Activated naive CD4-positive, alpha-beta T cell treated with anti-CD3 and anti-CD28 coated beads for 36 hours (primary cell): ENCODE measurements at regions not wholly inside any gene's neighbourhood (a gene's known extent, or its start where the extent isn't known, plus 50 kb on each side); places are given as distances from the start of the nearest gene placed in this dataset.
A peak's percentile ranks its signal among the peaks of the same experiment; 100 is the strongest.

Experiments
- CTCF ChIA-PET: fragments of 350-600 bp; sonication (Branson Sonifier 250); formaldehyde crosslinking; loops from one replicate; lab custom pipeline; 2021; ENCODE audit warnings: antibody characterized with exemption; lab: Charles Lee
- DNase-seq: peaks from one replicate; pipeline ENCODE4 v3.0.0-alpha.2; 2020
- H3K27ac Mint-ChIP-seq: one replicate; pipeline ENCODE4 v1.8.0; 2021; ENCODE audit warnings: mild to moderate bottlenecking, mixed read lengths
- H3K27me3 Mint-ChIP-seq: one replicate; pipeline ENCODE4 v1.8.0; 2021; ENCODE audit warnings: low read depth, mixed read lengths
- H3K36me3 Mint-ChIP-seq: one replicate; pipeline ENCODE4 v1.8.0; 2021; ENCODE audit warnings: low read depth, mixed read lengths
- H3K4me1 Mint-ChIP-seq: one replicate; pipeline ENCODE4 v1.8.0; 2021; ENCODE audit warnings: low read depth, mixed read lengths
- H3K4me3 Mint-ChIP-seq: one replicate; pipeline ENCODE4 v1.8.0; 2021; ENCODE audit warnings: mild to moderate bottlenecking, moderate library complexity, mixed read lengths
- H3K9me3 Mint-ChIP-seq: one replicate; pipeline ENCODE4 v1.8.0; 2021; ENCODE audit warnings: mixed read lengths
- intact Hi-C: fragments of 100-400 bp; cut with micrococcal nuclease; formaldehyde crosslinking; loops from one replicate; pipeline ENCODE4 v1.15.1; 2023

DNA sequence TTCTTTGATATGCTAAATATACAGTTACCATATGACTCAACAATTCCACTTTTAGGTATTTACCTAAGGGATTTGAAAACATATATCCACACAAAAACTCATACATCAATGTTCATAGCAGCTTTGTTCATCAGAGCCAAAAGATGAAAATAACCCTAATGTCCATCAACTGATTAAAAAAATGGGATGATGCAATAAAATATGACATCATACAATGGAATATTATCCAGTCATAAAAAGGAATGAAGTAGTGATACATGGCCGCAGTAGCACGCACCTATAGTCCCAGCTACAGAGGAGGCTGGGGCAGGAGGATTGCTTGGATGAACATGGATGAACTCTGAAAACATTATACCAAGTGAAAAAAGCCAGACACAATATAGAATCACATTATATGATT is 101.4 kb upstream of the SIRPA start:
- no peaks in the 10 kb centered on the region for H3K9me3 Mint-ChIP-seq
- H3K4me1 Mint-ChIP-seq: no peaks in the 10 kb centered on the region
- H3K27me3 Mint-ChIP-seq: peaks cover 26% of the 10 kb centered on the region
- no peak overlapping the region for H3K27ac Mint-ChIP-seq
- no peak overlapping the region for H3K4me3 Mint-ChIP-seq
- H3K36me3 Mint-ChIP-seq: no peaks in the 10 kb centered on the region
- intact Hi-C loops: no loop called here
- CTCF ChIA-PET: interaction anchor here (0.6 to 1.5 kb wide), 2 partner anchors 8 to 30 kb away, joined by 4 to 9 read pairs; no protein-coding TSS in a partner anchor
- DNase-seq: no peak

GRCh38 chr20:1792274-1792673 is 102.9 kb upstream of the SIRPA start:
- Mint-ChIP-seq H3K36me3 (no peaks in the 10 kb centered on the region), H3K4me3 (no peak overlapping the region), H3K27ac (no peak overlapping the region), H3K9me3 (no peaks in the 10 kb centered on the region), H3K4me1 (no peaks in the 10 kb centered on the region), H3K27me3 (peaks cover 30% of the 10 kb centered on the region)
- no peak for DNase-seq
- intact Hi-C loops: no loop called here
- CTCF ChIA-PET: interaction anchor here (0.7 to 1.5 kb wide), 2 partner anchors 10 to 28 kb away, joined by 3 to 9 read pairs; no protein-coding TSS in a partner anchor

DNA sequence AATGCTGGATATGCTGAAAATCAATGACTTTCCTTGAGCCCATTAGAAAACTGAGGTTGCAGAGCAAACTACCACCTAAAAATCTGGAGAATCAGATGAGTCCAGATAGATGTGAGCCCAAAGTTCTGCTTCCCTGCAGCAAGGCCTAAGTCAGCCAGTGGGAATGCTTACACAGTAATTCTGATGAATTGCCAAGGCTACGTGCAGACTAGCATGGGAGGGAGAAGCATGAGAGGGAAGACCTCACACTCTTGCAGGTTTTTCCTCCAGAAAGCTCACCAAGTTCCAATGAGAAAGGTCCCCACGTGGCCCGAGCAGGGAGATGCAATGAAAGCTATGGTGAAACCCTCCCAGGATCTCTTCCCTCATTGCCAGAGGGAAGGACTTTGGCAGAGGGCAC is 104.8 kb upstream of the SIRPA start:
- Mint-ChIP-seq H3K27ac (no peak overlapping the region), H3K9me3 (no peaks in the 10 kb centered on the region), H3K4me3 (no peak overlapping the region), H3K27me3 (peaks cover 37% of the 10 kb centered on the region), H3K4me1 (no peaks in the 10 kb centered on the region), H3K36me3 (no peaks in the 10 kb centered on the region)
- CTCF ChIA-PET: interaction anchor here (0.7 to 1.7 kb wide), 3 partner anchors 9 to 14 kb away, joined by 4 to 5 read pairs (median 4); no protein-coding TSS in a partner anchor
- DNase-seq: no peak
- intact Hi-C loops: no loop called here

GRCh38 chr20:1788044-1788443 is 107.2 kb upstream of the SIRPA start:
- intact Hi-C loops: no loop called here
- H3K4me1 Mint-ChIP-seq: no peaks in the 10 kb centered on the region
- CTCF ChIA-PET: no interaction called here
- H3K27ac Mint-ChIP-seq: no peak overlapping the region
- no peak overlapping the region for H3K4me3 Mint-ChIP-seq
- H3K27me3 Mint-ChIP-seq: peaks cover 30% of the 10 kb centered on the region
- no peaks in the 10 kb centered on the region for H3K36me3 Mint-ChIP-seq
- no peak for DNase-seq
- no peaks in the 10 kb centered on the region for H3K9me3 Mint-ChIP-seq

DNA sequence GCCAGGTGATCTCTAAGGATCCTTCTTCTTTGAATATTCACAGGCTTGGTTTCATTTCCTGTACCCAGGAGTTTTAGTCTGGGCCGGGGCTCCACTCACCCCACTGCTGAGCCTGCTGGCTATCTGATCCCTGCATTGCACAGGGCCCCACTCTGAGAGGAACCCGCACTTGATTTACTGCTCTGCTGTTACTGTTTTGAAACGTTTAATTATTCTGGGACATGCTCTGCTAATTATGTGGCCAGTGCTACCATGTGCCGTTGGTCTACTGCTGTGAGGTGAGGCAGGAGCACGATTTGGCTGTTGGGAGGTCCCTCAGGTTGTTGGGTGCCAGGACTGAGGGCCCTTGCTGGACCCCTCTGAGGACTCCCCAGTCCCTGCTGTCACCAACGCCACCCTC is 108.7 kb upstream of the SIRPA start:
- H3K27ac Mint-ChIP-seq: no peak overlapping the region
- CTCF ChIA-PET: interaction anchor here (1.0 kb wide), 1 partner anchor 9 kb away, joined by 4 read pairs; no protein-coding TSS in a partner anchor
- H3K36me3 Mint-ChIP-seq: no peaks in the 10 kb centered on the region
- intact Hi-C loops: no loop called here
- H3K4me3 Mint-ChIP-seq: no peak overlapping the region
- DNase-seq: no peak
- H3K4me1 Mint-ChIP-seq: no peaks in the 10 kb centered on the region
- no peaks in the 10 kb centered on the region for H3K9me3 Mint-ChIP-seq
- H3K27me3 Mint-ChIP-seq: peaks cover 31% of the 10 kb centered on the region

DNA sequence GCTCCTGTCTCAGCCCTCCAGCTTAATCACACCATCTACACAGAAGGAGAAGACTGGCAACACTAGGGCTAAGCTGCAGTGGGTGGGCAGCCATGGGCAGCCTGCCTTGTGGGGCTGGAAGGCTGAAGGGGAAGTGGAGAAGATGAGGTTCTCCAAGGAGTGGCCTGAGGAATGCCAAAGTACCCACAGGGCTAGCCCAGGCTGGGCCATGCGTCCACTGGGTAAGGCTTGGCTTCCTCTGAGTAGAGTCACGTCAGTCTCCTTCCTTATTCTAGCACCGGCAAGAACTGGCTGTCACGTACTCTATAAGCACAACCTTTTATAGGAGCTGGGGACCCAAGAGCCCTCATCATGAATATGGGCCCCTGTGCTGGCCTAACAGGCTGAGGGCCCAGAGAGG is 110.6 kb upstream of the SIRPA start:
- CTCF ChIA-PET: no interaction called here
- peaks cover 29% of the 10 kb centered on the region for H3K27me3 Mint-ChIP-seq
- intact Hi-C loops: no loop called here

DNA sequence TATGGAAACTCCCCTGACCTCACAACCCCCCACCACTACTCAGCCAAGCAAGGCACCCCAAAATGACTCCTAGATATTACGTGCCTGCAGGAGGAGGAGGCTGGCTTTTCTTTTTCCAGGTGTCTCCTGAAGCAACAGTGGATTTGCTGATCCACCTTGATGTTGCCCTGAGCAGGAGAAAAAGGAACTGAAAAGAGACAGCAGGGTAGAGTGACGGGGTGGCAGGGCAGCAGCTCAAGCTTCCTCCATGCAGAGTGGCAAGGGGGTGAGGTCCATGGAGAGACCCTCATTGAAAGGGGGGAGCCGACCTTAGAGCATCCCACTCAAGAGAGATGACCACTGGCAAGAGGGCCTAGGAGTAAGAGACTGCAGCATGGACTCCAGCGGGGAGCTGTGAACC is 112.0 kb upstream of the SIRPA start:
- no peak for DNase-seq
- CTCF ChIA-PET: no interaction called here
- Mint-ChIP-seq H3K4me3 (no peak overlapping the region), H3K36me3 (no peaks in the 10 kb centered on the region), H3K27ac (no peak overlapping the region), H3K4me1 (no peaks in the 10 kb centered on the region), H3K27me3 (peaks cover 24% of the 10 kb centered on the region), H3K9me3 (no peaks in the 10 kb centered on the region)
- intact Hi-C loops: no loop called here

More for the DNA sequence above, 110.6 kb upstream of the SIRPA start:
- H3K4me1 Mint-ChIP-seq: no peaks in the 10 kb centered on the region
- no peak overlapping the region for H3K27ac Mint-ChIP-seq
- no peak for DNase-seq
- no peak overlapping the region for H3K4me3 Mint-ChIP-seq
- H3K9me3 Mint-ChIP-seq: no peaks in the 10 kb centered on the region
- H3K36me3 Mint-ChIP-seq: no peaks in the 10 kb centered on the region

DNA sequence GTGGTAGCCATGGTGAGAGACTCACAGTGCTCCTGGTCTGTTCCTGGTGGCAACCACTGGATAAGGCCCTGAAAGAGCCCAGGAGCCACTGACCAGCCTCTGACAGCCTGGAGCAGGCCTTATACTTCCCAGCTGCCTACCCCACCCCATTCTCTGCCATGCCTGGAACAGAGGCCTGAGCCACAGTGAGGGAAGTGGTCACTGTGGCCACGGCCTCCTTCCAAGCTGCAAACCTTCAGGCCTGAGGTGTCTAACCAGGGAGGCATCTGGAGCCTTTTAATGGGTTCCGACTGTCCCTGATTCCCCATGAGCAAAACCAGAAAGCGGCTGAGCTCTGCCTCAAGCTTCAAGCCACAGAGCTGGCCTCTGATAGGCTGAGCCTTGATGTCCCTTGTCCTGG is 113.0 kb upstream of the SIRPA start:
- no peak for DNase-seq
- CTCF ChIA-PET: interaction anchor here (0.9 to 2.9 kb wide), 2 partner anchors 8 to 18 kb away, joined by 4 to 12 read pairs; no protein-coding TSS in a partner anchor
- Mint-ChIP-seq H3K4me1 (peaks cover 3% of the 10 kb centered on the region), H3K9me3 (no peaks in the 10 kb centered on the region), H3K4me3 (no peak overlapping the region), H3K36me3 (no peaks in the 10 kb centered on the region), H3K27me3 (peaks cover 18% of the 10 kb centered on the region), H3K27ac (no peak overlapping the region)
- intact Hi-C loops: no loop called here

- Mint-ChIP-seq H3K4me1 (peaks cover 15% of the 10 kb centered on the region), H3K27ac (no peak overlapping the region), H3K9me3 (no peaks in the 10 kb centered on the region), H3K36me3 (no peaks in the 10 kb centered on the region), H3K27me3 (peaks cover 4% of the 10 kb centered on the region), H3K4me3 (no peak overlapping the region)
- no peak for DNase-seq
- CTCF ChIA-PET: interaction anchor here (0.7 to 2.2 kb wide), 7 partner anchors 13 to 276 kb away, joined by 3 to 7 read pairs (median 3); no protein-coding TSS in a partner anchor
- intact Hi-C loops: loop anchor here (10.0 kb wide), 1 partner anchor 465 kb away; no protein-coding TSS in a partner anchor
These were observed 115.6 kb upstream of the SIRPA start for GRCh38 chr20:1779567-1779966.

DNA sequence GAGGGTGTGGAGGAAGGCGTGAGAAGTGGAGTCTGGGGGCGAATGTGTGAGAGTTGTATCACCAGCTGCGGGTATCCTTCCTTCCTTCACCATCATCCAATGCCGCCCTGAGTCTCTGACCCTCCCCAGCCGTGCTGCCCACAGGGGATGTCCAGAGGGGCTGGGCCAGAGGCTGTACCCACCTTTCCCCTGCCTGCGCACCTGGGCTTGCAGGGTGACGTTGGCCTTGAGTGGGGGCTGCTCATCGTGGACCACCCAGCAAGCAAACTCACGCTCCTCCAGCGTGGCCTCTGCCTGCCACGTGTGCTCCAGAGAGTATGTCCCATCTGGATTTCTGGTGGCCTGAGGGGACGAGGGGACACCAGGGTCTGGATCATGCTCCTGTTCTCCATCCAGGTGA is 116.9 kb upstream of the SIRPA start:
- Mint-ChIP-seq H3K9me3 (no peaks in the 10 kb centered on the region), H3K27ac (no peak overlapping the region), H3K27me3 (peaks cover 4% of the 10 kb centered on the region), H3K4me3 (no peak overlapping the region), H3K4me1 (peaks cover 15% of the 10 kb centered on the region), H3K36me3 (no peaks in the 10 kb centered on the region)
- intact Hi-C loops: loop anchor here (10.0 kb wide), 1 partner anchor 464 kb away; no protein-coding TSS in a partner anchor
- CTCF ChIA-PET: no interaction called here
- DNase-seq: no peak

DNA sequence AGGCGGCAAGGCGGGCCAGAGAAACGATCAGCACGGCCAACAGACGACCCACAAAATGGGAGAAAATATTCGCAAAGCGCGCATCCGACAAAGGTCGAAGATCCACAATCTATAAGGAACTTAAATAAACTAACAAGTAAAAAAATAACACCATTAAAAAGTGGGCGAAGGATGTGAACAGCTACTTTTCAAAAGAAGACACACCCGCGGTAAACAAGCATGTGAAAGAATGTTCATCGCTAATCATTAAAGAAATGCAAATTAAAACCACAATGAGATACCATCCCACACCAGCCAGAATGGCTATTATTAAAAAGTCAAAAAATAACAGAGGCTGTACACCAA is 117.8 kb upstream of the SIRPA start:
- no peak for DNase-seq
- CTCF ChIA-PET: interaction anchor here (0.7 to 3.7 kb wide), 45 partner anchors 9 to 463 kb away, joined by 3 to 66 read pairs (median 4); partner anchors contain the start of genes NSFL1C and SIRPD
- Mint-ChIP-seq H3K4me3 (peak overlapping the region; percentile 79), H3K4me1 (peaks cover 15% of the 10 kb centered on the region), H3K27ac (no peak overlapping the region), H3K9me3 (no peaks in the 10 kb centered on the region), H3K27me3 (peaks cover 4% of the 10 kb centered on the region), H3K36me3 (no peaks in the 10 kb centered on the region)
- intact Hi-C loops: loop anchor here (1.0 to 10.0 kb wide), 5 partner anchors 13 to 463 kb away; partner anchors contain the start of gene NSFL1C

GRCh38 chr20:1776681-1777475 is 118.3 kb upstream of the SIRPA start:
- peak; percentile 90 for DNase-seq
- H3K9me3 Mint-ChIP-seq: no peaks in the 10 kb centered on the region
- CTCF ChIA-PET: interaction anchor here (0.6 to 3.7 kb wide), 58 partner anchors 8 to 462 kb away, joined by 3 to 66 read pairs (median 4); partner anchors contain the start of genes NSFL1C and SIRPD
- H3K4me1 Mint-ChIP-seq: peaks cover 15% of the 10 kb centered on the region
- peaks cover 4% of the 10 kb centered on the region for H3K27me3 Mint-ChIP-seq
- intact Hi-C loops: loop anchor here (1.0 to 10.0 kb wide), 5 partner anchors 13 to 462 kb away; partner anchors contain the start of gene NSFL1C
- peak overlapping the region; percentile 79 for H3K4me3 Mint-ChIP-seq
- no peaks in the 10 kb centered on the region for H3K36me3 Mint-ChIP-seq
- no peak overlapping the region for H3K27ac Mint-ChIP-seq
